Hepatocyte (in vitro differentiated cells): ENCODE measurements at regions not wholly inside any gene's neighbourhood (a gene's known extent, or its start where the extent isn't known, plus 50 kb on each side); places are given as distances from the start of the nearest gene placed in this dataset.

Experiments used
- DNase-seq: peaks from one replicate; pipeline ENCODE4 v3.0.0-alpha.2; 2016; ENCODE audit warnings: low spot score
- H2AFZ ChIP-seq: fragments of 200-600 bp; sonication (generic); 2 replicates; pipeline ENCODE4 v1.6.0; 2016; ENCODE audit warnings: antibody characterized with exemption, mild to moderate bottlenecking
- H3K27ac ChIP-seq: fragments of 200-600 bp; sonication (generic); 2 replicates; pipeline ENCODE4 v1.5.1; 2016; ENCODE audit warnings: mild to moderate bottlenecking
- H3K27me3 ChIP-seq: fragments of 200-600 bp; sonication (generic); 2 replicates; pipeline ENCODE4 v1.6.1; 2016
- H3K36me3 ChIP-seq: fragments of 200-600 bp; sonication (generic); replicated peaks from 2 replicates; pipeline ENCODE4 v1.5.1; 2016; ENCODE audit warnings: low read depth; ENCODE audit not compliant: insufficient read depth
- H3K4me1 ChIP-seq: fragments of 200-600 bp; sonication (generic); 2 replicates; pipeline ENCODE4 v1.5.1; 2016; ENCODE audit warnings: mild to moderate bottlenecking, moderate library complexity; ENCODE audit not compliant: insufficient read depth
- H3K4me2 ChIP-seq: fragments of 200-600 bp; sonication (generic); 2 replicates; pipeline ENCODE4 v1.6.0; 2016
- H3K4me3 ChIP-seq: fragments of 200-600 bp; sonication (generic); 2 replicates; pipeline ENCODE4 v1.5.1; 2016; ENCODE audit warnings: mild to moderate bottlenecking
- H3K79me2 ChIP-seq: fragments of 200-600 bp; sonication (generic); 2 replicates; pipeline ENCODE4 v1.6.0; 2017; ENCODE audit warnings: mild to moderate bottlenecking
- H3K9me2 ChIP-seq: fragments of 200-600 bp; sonication (generic); replicated peaks from 2 replicates; pipeline ENCODE4 v1.6.0; 2017; ENCODE audit warnings: mild to moderate bottlenecking; ENCODE audit not compliant: insufficient read depth
- H3K9me3 ChIP-seq: fragments of 200-600 bp; sonication (generic); 2 replicates; pipeline ENCODE4 v1.5.1; 2016; ENCODE audit warnings: low read depth, mild to moderate bottlenecking
- H4K20me1 ChIP-seq: fragments of 200-600 bp; sonication (generic); 2 replicates; pipeline ENCODE4 v1.6.0; 2016; ENCODE audit warnings: mild to moderate bottlenecking; ENCODE audit not compliant: insufficient read depth, poor library complexity, severe bottlenecking
- CTCF ChIP-seq: fragments of 200-600 bp; sonication (generic); IDR thresholded peaks from 2 replicates; pipeline ENCODE4 v1.5.1; 2016; ENCODE audit warnings: antibody characterized with exemption, mild to moderate bottlenecking; ENCODE audit not compliant: poor library complexity
- EZH2 ChIP-seq: fragments of 200-600 bp; sonication (generic); IDR thresholded peaks from 2 replicates; pipeline ENCODE4 v1.6.1; 2016; ENCODE audit warnings: antibody characterized with exemption, mild to moderate bottlenecking, borderline replicate concordance
- EZH2phosphoT487 ChIP-seq: fragments of 200-600 bp; sonication (generic); IDR thresholded peaks from one replicate; pipeline ENCODE4 v1.6.1; 2018; ENCODE audit warnings: antibody characterized with exemption, mild to moderate bottlenecking, low read depth, moderate library complexity; ENCODE audit not compliant: unreplicated experiment, severe bottlenecking
- WGBS: methylation state at CpG from one replicate; pipeline ENCODE4 v1.1.6; 2016; ENCODE audit warnings: low lambda C conversion rate; ENCODE audit errors: missing lambda C conversion rate; 5-methylcytosine and 5-hydroxymethylcytosine counted together

GRCh38 chr1:94302497-94302896 is 65.1 kb upstream of the ARHGAP29 start:
- no peaks in the 10 kb centered on the region for H3K36me3 ChIP-seq
- TF ChIP-seq EZH2phosphoT487 (no peak), EZH2 (no peak), CTCF (no peak)

GRCh38 chr1:94301186-94301585 is 63.8 kb upstream of the ARHGAP29 start:
- H3K9me2 ChIP-seq, result no peaks in the 10 kb centered on the region
- peaks cover 19% of the 10 kb centered on the region for H3K4me1 ChIP-seq
- 71% methylated on average over 5 of the region's 5 CpGs for WGBS
- no peak overlapping the region for H3K27ac ChIP-seq
- H3K27me3 ChIP-seq, result no peaks in the 10 kb centered on the region
- TF ChIP-seq EZH2 (no peak), CTCF (no peak), EZH2phosphoT487 (no peak)
- H3K4me2 ChIP-seq, result no peak overlapping the region
- H2AFZ ChIP-seq, result no peak overlapping the region
- no peak overlapping the region for H3K4me3 ChIP-seq
- H3K36me3 ChIP-seq, result no peaks in the 10 kb centered on the region
- no peaks in the 10 kb centered on the region for H3K79me2 ChIP-seq
- no peaks in the 10 kb centered on the region for H3K9me3 ChIP-seq
- DNase-seq, result no peak
- H4K20me1 ChIP-seq, result no peaks in the 10 kb centered on the region

More at GRCh38 chr1:94302497-94302896, 65.1 kb upstream of the ARHGAP29 start:
- WGBS, result 97% methylated on average over 6 of the region's 6 CpGs
- Histone ChIP-seq H4K20me1 (no peaks in the 10 kb centered on the region), H3K4me3 (no peak overlapping the region), H3K79me2 (no peaks in the 10 kb centered on the region), H2AFZ (no peak overlapping the region), H3K4me2 (no peak overlapping the region), H3K27me3 (no peaks in the 10 kb centered on the region), H3K4me1 (peaks cover 19% of the 10 kb centered on the region), H3K9me2 (no peaks in the 10 kb centered on the region), H3K27ac (no peak overlapping the region), H3K9me3 (no peaks in the 10 kb centered on the region)
- no peak for DNase-seq

- H3K4me1 ChIP-seq, result peaks cover 19% of the 10 kb centered on the region
- H3K9me2 ChIP-seq, result no peaks in the 10 kb centered on the region
- no peaks in the 10 kb centered on the region for H3K27me3 ChIP-seq
- H3K79me2 ChIP-seq, result no peaks in the 10 kb centered on the region
- no peaks in the 10 kb centered on the region for H3K36me3 ChIP-seq
- no peak for TF ChIP-seq CTCF
- TF ChIP-seq EZH2, result no peak
- TF ChIP-seq EZH2phosphoT487, result no peak
- no peaks in the 10 kb centered on the region for H4K20me1 ChIP-seq
- no peak overlapping the region for H3K27ac ChIP-seq
- no peaks in the 10 kb centered on the region for H3K9me3 ChIP-seq
- 81% methylated on average over 2 of the region's 2 CpGs for WGBS
- H2AFZ ChIP-seq, result no peak overlapping the region
- no peak overlapping the region for H3K4me2 ChIP-seq
- DNase-seq, result no peak
- H3K4me3 ChIP-seq, result no peak overlapping the region
Measured at GRCh38 chr1:94300731-94301130, 63.3 kb upstream of the ARHGAP29 start.
